Adrenal gland (tissue), 9 donors: ENCODE measurements at regions not wholly inside any gene's neighbourhood (a gene's known extent, or its start where the extent isn't known, plus 50 kb on each side); places are given as distances from the start of the nearest gene placed in this dataset.

ENCODE experiments used
- DNase-seq, 7 donors: peaks; one replicate each; pipeline ENCODE4 v3.0.0-alpha.2; 2019 to 2020
- H3K27ac ChIP-seq, 5 donors: fragments of 200-600 bp; sonication (generic) in 4 of 5; 1 replicate in 3 of 5; 2 replicates in 2 of 5; pipeline versions ENCODE4 v1.5.1 to v1.8.0; 2016 to 2020; ENCODE audit warnings: mild to moderate bottlenecking in 1 of 5
- H3K27me3 ChIP-seq: fragments of 200-600 bp; 2 replicates; pipeline ENCODE4 v1.8.0; 2021
- H3K36me3 ChIP-seq, 2 donors: fragments of 200-600 bp; replicated peaks in 1 of 2; 1 replicate in 1 of 2; 2 replicates in 1 of 2; pipeline versions ENCODE4 v1.5.1 to v1.8.0; 2018 to 2022
- H3K4me1 ChIP-seq, 2 donors: fragments of 200-600 bp; replicated peaks in 1 of 2; 1 replicate in 1 of 2; 2 replicates in 1 of 2; pipeline versions ENCODE4 v1.5.1 to v1.8.0; 2018 to 2021
- H3K4me3 ChIP-seq, 4 donors: fragments of 200-600 bp; sonication (generic) in 3 of 4; one replicate each; pipeline ENCODE4 v1.5.1; 2016 to 2018
- H3K9me3 ChIP-seq, 3 donors: fragments of 200-600 bp; sonication (generic) in 1 of 3; replicated peaks in 1 of 3; 1 replicate in 2 of 3; 2 replicates in 1 of 3; pipeline versions ENCODE4 v1.5.1 to v1.8.0; 2016 to 2021
- CTCF ChIP-seq, 6 experiments: fragments of 450-650 bp in 4 of 6; fragments of 200-600 bp in 2 of 6; sonication (generic) in 1 of 6; IDR thresholded peaks; 1 replicate in 5 of 6; 2 replicates in 1 of 6; pipeline versions ENCODE4 v1.5.1 to v1.8.0; 2016 to 2021; ENCODE audit warnings: antibody characterized with exemption in 6 of 6, mild to moderate bottlenecking in 2 of 6, moderate library complexity in 1 of 6
- POLR2A ChIP-seq, 2 donors: fragments of 450-650 bp; IDR thresholded peaks; one replicate each; pipeline ENCODE4 v1.6.1; 2017; ENCODE audit warnings: antibody characterized with exemption in 2 of 2, mild to moderate bottlenecking in 2 of 2, moderate library complexity in 1 of 2
- WGBS, 4 donors: extraction: QIAGEN DNeasy Blood & Tissue Kit in 2 of 4; methylation state at CpG; one replicate each; pipeline versions ENCODE4 v1.1.5 to v1.1.7; 2013 to 2017; 5-methylcytosine and 5-hydroxymethylcytosine counted together
- intact Hi-C, 2 donors: fragments of 100-400 bp; cut with DNase I; formaldehyde crosslinking; loops; one replicate each; pipeline versions ENCODE4 v1.14.1 to v1.15.0; 2022 to 2023
- donor health status: healthy with polysubstance abuse.
- donor health status: Bipolar disorder and iron deficiency.
- donor health status: DM: yes; HTN: yes; CAD: no.
- donor health status: DM: no; HTN: no; CAD: no.
- donor health status: DM: no; HTN: no; CAD: no.

- Histone ChIP-seq H3K9me3 (no peaks in the 10 kb centered on the region), H3K27ac (no peak overlapping the region), H3K4me1 (no peaks in the 10 kb centered on the region), H3K4me3 (no peak overlapping the region), H3K36me3 (no peaks in the 10 kb centered on the region), H3K27me3 (no peaks in the 10 kb centered on the region)
- WGBS, 4 donors = 41 to 46% (median 44%) methylated on average over 2 of the region's 2 CpGs
- DNase-seq = no peak
- TF ChIP-seq POLR2A (IDR thresholded peaks at IDR 0.05) (no peak), CTCF (IDR thresholded peaks at IDR 0.05) (no peak)
- intact Hi-C loops = no loop called here
These were observed 1574.5 kb downstream of the MRPL39 start for GRCh38 chr21:24032709-24033232.

- no peak overlapping the region for H3K4me3 ChIP-seq
- no peak for TF ChIP-seq CTCF (IDR thresholded peaks at IDR 0.05)
- TF ChIP-seq POLR2A (IDR thresholded peaks at IDR 0.05) = no peak
- intact Hi-C loops = no loop called here
- H3K27me3 ChIP-seq = no peaks in the 10 kb centered on the region
- DNase-seq = no peak
- H3K4me1 ChIP-seq = no peaks in the 10 kb centered on the region
- 37 to 51% (median 45%) methylated on average over 4 of the region's 4 CpGs for WGBS, 4 donors
- H3K27ac ChIP-seq = no peak overlapping the region
- no peaks in the 10 kb centered on the region for H3K36me3 ChIP-seq
- no peaks in the 10 kb centered on the region for H3K9me3 ChIP-seq
These were observed 1579.9 kb downstream of the MRPL39 start for GRCh38 chr21:24027396-24027795.

DNA sequence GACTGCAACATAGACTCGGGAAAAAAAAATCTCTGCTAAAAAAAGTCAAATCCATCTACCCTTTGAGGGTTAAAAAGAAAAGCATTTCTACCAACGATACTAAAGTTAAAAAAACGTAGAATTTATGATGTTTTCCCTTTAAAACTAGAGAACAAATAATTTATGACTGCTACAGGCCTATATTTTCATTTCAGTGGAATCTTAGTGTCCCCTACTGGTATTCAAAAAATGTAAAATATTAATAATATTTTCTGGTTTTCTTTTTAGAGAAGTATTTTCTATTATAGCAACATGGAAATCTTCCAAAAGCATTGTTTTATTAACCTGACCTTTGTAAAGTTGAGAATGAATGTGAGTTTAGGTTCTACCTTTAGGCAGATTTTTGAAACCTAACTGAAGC, 1582.2 kb downstream of the MRPL39 start:
- H3K36me3 ChIP-seq = no peaks in the 10 kb centered on the region
- H3K27me3 ChIP-seq = no peaks in the 10 kb centered on the region
- H3K27ac ChIP-seq = no peak overlapping the region
- TF ChIP-seq CTCF (IDR thresholded peaks at IDR 0.05) (no peak), POLR2A (IDR thresholded peaks at IDR 0.05) (no peak)
- DNase-seq = no peak
- intact Hi-C loops = no loop called here
- H3K4me1 ChIP-seq = no peaks in the 10 kb centered on the region
- H3K4me3 ChIP-seq = no peak overlapping the region
- WGBS, 4 donors = 13 to 19% (median 16%) methylated on average over 3 of the region's 3 CpGs
- H3K9me3 ChIP-seq = no peaks in the 10 kb centered on the region

DNA sequence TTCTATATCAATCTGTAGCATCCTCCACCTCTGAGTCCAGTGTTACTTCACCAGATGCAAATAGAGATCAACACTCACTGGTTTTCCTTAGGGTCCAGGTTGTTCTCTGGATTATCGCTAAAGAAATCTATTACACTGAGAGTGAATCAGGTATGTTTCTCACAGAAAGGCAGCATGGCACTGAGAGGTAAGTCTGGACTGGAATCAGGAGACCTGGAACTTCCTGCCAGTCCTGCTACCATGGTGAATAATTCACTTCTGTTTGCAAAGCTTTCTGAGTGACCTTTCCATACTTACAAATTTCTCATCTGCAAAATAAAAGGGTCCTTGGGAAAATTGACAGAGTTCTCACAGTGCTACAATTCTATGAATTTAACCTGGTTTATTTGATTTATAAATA, 1583.3 kb downstream of the MRPL39 start:
- DNase-seq = no peak
- WGBS, 4 donors = 83 to 95% (median 92%) methylated on average over 1 of the region's 1 CpG
- TF ChIP-seq POLR2A (IDR thresholded peaks at IDR 0.05) = no peak
- no peak for TF ChIP-seq CTCF (IDR thresholded peaks at IDR 0.05)
- Histone ChIP-seq H3K4me1 (no peaks in the 10 kb centered on the region), H3K27me3 (no peaks in the 10 kb centered on the region), H3K36me3 (no peaks in the 10 kb centered on the region), H3K27ac (no peak overlapping the region), H3K9me3 (no peaks in the 10 kb centered on the region), H3K4me3 (no peak overlapping the region)
- intact Hi-C loops = no loop called here
